Osteocyte (in vitro differentiated cells): ENCODE measurements at regions not wholly inside any gene's neighbourhood (a gene's known extent, or its start where the extent isn't known, plus 50 kb on each side); places are given as distances from the start of the nearest gene placed in this dataset.

Experiments used
- DNase-seq: peaks from one replicate; pipeline ENCODE4 v3.0.0; 2021; ENCODE audit warnings: mixed read lengths; ENCODE audit not compliant: unreplicated experiment; ENCODE audit errors: extremely low spot score
- H3K27ac Mint-ChIP-seq: one replicate; pipeline ENCODE4 v1.8.0; 2021; ENCODE audit warnings: mild to moderate bottlenecking, mixed read lengths; ENCODE audit not compliant: unreplicated experiment
- H3K27me3 Mint-ChIP-seq: one replicate; pipeline ENCODE4 v1.8.0; 2021; ENCODE audit warnings: mixed read lengths; ENCODE audit not compliant: unreplicated experiment
- H3K36me3 Mint-ChIP-seq: one replicate; pipeline ENCODE4 v1.8.0; 2021; ENCODE audit warnings: mixed read lengths; ENCODE audit not compliant: unreplicated experiment
- H3K4me1 Mint-ChIP-seq: one replicate; pipeline ENCODE4 v1.8.0; 2021; ENCODE audit warnings: mixed read lengths; ENCODE audit not compliant: unreplicated experiment
- H3K4me3 Mint-ChIP-seq: one replicate; pipeline ENCODE4 v1.8.0; 2021; ENCODE audit warnings: mild to moderate bottlenecking, moderate library complexity, mixed read lengths; ENCODE audit not compliant: unreplicated experiment
- H3K9me3 Mint-ChIP-seq: one replicate; pipeline ENCODE4 v1.8.0; 2021; ENCODE audit warnings: mixed read lengths; ENCODE audit not compliant: unreplicated experiment
- TF ChIP-seq, protein P1 (sequence below): fragments of 200-600 bp; sonication (generic); IDR thresholded peaks from 2 replicates; pipeline ENCODE4 v1.5.0; 2021; ENCODE audit warnings: antibody characterized with exemption, mild to moderate bottlenecking, moderate library complexity

GRCh38 chr20:24341781-24342180, 127.6 kb upstream of the SYNDIG1 start:
- Mint-ChIP-seq H3K9me3 (peaks cover 4% of the 10 kb centered on the region), H3K4me3 (no peak overlapping the region), H3K36me3 (no peaks in the 10 kb centered on the region), H3K27me3 (no peaks in the 10 kb centered on the region), H3K27ac (no peak overlapping the region), H3K4me1 (peaks cover 4% of the 10 kb centered on the region)
- DNase-seq = no peak
- TF ChIP-seq, protein P1, sequence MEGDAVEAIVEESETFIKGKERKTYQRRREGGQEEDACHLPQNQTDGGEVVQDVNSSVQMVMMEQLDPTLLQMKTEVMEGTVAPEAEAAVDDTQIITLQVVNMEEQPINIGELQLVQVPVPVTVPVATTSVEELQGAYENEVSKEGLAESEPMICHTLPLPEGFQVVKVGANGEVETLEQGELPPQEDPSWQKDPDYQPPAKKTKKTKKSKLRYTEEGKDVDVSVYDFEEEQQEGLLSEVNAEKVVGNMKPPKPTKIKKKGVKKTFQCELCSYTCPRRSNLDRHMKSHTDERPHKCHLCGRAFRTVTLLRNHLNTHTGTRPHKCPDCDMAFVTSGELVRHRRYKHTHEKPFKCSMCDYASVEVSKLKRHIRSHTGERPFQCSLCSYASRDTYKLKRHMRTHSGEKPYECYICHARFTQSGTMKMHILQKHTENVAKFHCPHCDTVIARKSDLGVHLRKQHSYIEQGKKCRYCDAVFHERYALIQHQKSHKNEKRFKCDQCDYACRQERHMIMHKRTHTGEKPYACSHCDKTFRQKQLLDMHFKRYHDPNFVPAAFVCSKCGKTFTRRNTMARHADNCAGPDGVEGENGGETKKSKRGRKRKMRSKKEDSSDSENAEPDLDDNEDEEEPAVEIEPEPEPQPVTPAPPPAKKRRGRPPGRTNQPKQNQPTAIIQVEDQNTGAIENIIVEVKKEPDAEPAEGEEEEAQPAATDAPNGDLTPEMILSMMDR = no peak

- H3K4me1 Mint-ChIP-seq = peaks cover 4% of the 10 kb centered on the region
- H3K36me3 Mint-ChIP-seq = no peaks in the 10 kb centered on the region
- DNase-seq = no peak
- H3K9me3 Mint-ChIP-seq = peaks cover 4% of the 10 kb centered on the region
- no peak overlapping the region for H3K27ac Mint-ChIP-seq
- TF ChIP-seq, protein P1 = no peak
- no peak overlapping the region for H3K4me3 Mint-ChIP-seq
- H3K27me3 Mint-ChIP-seq = no peaks in the 10 kb centered on the region
Measured at GRCh38 chr20:24340933-24341332, 128.5 kb upstream of the SYNDIG1 start.

DNA sequence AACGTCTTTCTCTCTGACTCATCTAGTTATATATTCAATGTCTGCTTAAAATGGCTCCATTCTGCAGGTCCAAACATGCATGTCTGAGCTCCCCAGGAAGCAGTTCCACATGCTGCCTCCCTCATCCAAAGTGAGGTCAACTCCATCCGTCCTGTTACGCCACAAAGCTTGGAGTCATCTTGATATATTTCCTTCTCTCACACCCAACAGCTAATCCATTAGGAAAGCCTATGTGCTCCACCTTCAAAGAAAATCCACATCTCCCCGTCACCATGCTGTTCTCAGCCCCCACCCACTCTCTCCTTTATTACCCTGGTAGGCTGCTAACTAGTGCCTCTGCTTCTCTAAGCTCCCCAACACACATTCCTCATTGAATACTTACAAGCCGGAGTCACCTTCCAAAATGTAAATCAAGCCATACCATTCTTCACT, 130.2 kb upstream of the SYNDIG1 start:
- Mint-ChIP-seq H3K27ac (no peak overlapping the region), H3K9me3 (peaks cover 4% of the 10 kb centered on the region), H3K27me3 (no peaks in the 10 kb centered on the region), H3K4me3 (no peak overlapping the region), H3K4me1 (peaks cover 4% of the 10 kb centered on the region), H3K36me3 (no peaks in the 10 kb centered on the region)
- TF ChIP-seq, protein P1 = no peak
- no peak for DNase-seq

- Mint-ChIP-seq H3K27me3 (no peaks in the 10 kb centered on the region), H3K27ac (no peak overlapping the region), H3K4me3 (no peak overlapping the region), H3K36me3 (no peaks in the 10 kb centered on the region), H3K4me1 (peaks cover 4% of the 10 kb centered on the region), H3K9me3 (peaks cover 4% of the 10 kb centered on the region)
- TF ChIP-seq, protein P1 = no peak
- no peak for DNase-seq
Measured at GRCh38 chr20:24337551-24337950, 131.9 kb upstream of the SYNDIG1 start.

GRCh38 chr20:24337069-24337468, 132.4 kb upstream of the SYNDIG1 start:
- TF ChIP-seq, protein P1 = no peak
- Mint-ChIP-seq H3K36me3 (no peaks in the 10 kb centered on the region), H3K27me3 (no peaks in the 10 kb centered on the region), H3K9me3 (peaks cover 4% of the 10 kb centered on the region), H3K27ac (no peak overlapping the region), H3K4me1 (peaks cover 4% of the 10 kb centered on the region), H3K4me3 (no peak overlapping the region)
- DNase-seq = no peak
